ENCODE measurements at regions not wholly inside any gene's neighbourhood (a gene's known extent, or its start where the extent isn't known, plus 50 kb on each side); places are given as distances from the start of the nearest gene placed in this dataset.

- TF ChIP-seq CTCF (IDR thresholded peaks at IDR 0.05; ENCODE audit: poor library complexity, severe bottlenecking), result no peak
- TF ChIP-seq EZH2 (IDR thresholded peaks at IDR 0.05; ENCODE audit: borderline replicate concordance, insufficient read depth, low read length, poor library complexity, severe bottlenecking), result no peak
Measured at GRCh38 chr5:8227112-8227511, 358.2 kb downstream of the MTRR start.

Measured in neural cell (in vitro differentiated cells).